Fibroblast of lung (primary cell): ENCODE measurements at regions not wholly inside any gene's neighbourhood (a gene's known extent, or its start where the extent isn't known, plus 50 kb on each side); places are given as distances from the start of the nearest gene placed in this dataset.

Experiments
- EZH2 ChIP-seq: IDR thresholded peaks from 2 replicates; pipeline ENCODE4 v1.5.1; 2012; ENCODE audit warnings: low read length, control low read depth, mild to moderate bottlenecking; ENCODE audit errors: missing control alignments
- TF ChIP-seq, protein P1 (sequence below), 2 donors: IDR thresholded peaks in 1 of 2; conservative IDR thresholded peaks in 1 of 2; 1 replicate in 1 of 2; 2 replicates in 1 of 2; pipeline ENCODE4 v1.5.1; 2011 to 2012; ENCODE audit warnings: low read length in 2 of 2, control low read depth in 1 of 2, inconsistent platforms in 1 of 2, low read depth in 1 of 2, mild to moderate bottlenecking in 1 of 2

DNA sequence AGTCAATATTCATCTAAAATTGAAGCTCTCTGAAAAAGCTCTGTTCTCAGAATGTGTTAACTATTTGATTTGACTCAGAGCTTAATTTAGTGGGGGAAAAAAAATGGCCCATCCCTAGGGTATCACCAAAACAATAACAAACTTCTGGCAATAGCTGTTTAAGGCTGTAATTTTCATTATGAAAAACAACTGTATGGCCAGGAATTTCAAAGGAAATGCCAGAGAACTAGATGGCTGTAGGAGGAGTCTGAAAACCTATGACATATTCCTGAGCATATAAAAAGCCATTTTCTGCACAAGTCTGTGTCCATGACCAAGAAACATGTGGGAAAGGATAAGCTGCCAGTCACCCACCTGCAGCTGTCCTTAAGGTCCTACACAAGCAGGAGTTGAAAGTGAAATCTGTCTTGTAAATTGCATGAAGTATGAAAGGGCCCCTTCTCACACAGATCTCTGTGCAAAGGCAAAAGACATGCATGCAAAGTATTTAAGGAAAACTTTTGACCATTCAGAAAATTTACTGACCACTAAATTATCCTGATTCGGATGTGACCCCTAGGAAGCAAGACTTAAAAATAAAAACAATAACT lies 299.1 kb downstream of the BTG1 start:
- TF ChIP-seq, protein P1, sequence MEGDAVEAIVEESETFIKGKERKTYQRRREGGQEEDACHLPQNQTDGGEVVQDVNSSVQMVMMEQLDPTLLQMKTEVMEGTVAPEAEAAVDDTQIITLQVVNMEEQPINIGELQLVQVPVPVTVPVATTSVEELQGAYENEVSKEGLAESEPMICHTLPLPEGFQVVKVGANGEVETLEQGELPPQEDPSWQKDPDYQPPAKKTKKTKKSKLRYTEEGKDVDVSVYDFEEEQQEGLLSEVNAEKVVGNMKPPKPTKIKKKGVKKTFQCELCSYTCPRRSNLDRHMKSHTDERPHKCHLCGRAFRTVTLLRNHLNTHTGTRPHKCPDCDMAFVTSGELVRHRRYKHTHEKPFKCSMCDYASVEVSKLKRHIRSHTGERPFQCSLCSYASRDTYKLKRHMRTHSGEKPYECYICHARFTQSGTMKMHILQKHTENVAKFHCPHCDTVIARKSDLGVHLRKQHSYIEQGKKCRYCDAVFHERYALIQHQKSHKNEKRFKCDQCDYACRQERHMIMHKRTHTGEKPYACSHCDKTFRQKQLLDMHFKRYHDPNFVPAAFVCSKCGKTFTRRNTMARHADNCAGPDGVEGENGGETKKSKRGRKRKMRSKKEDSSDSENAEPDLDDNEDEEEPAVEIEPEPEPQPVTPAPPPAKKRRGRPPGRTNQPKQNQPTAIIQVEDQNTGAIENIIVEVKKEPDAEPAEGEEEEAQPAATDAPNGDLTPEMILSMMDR (conservative IDR thresholded peaks at IDR 0.05 in 1 of 2, IDR thresholded peaks at IDR 0.05 in 1 of 2; ENCODE audit: low read depth in 1 of 2, low read length in 2 of 2), result no peak
- no peak for TF ChIP-seq EZH2
